Left ventricle myocardium inferior (tissue), 1 donor: ENCODE measurements at regions not wholly inside any gene's neighbourhood (a gene's known extent, or its start where the extent isn't known, plus 50 kb on each side); places are given as distances from the start of the nearest gene placed in this dataset.

ENCODE experiments used
- DNase-seq: peaks from one replicate; pipeline ENCODE4 v3.0.0-alpha.2; 2020
- H3K27ac ChIP-seq: fragments of 200-600 bp; replicated peaks from 2 replicates; pipeline ENCODE4 v1.8.0; 2021
- H3K27me3 ChIP-seq: fragments of 200-600 bp; 2 replicates; pipeline ENCODE4 v1.8.0; 2021; ENCODE audit warnings: low read depth
- H3K36me3 ChIP-seq: fragments of 200-600 bp; 2 replicates; pipeline ENCODE4 v1.8.0; 2021
- H3K4me1 ChIP-seq: fragments of 200-600 bp; 2 replicates; pipeline ENCODE4 v1.8.0; 2021
- H3K4me3 ChIP-seq: fragments of 200-600 bp; 2 replicates; pipeline ENCODE4 v1.8.0; 2021; ENCODE audit warnings: mild to moderate bottlenecking, moderate library complexity
- H3K9me3 ChIP-seq: fragments of 200-600 bp; replicated peaks from 2 replicates; pipeline ENCODE4 v1.8.0; 2021
- intact Hi-C: fragments of 100-400 bp; cut with micrococcal nuclease; formaldehyde crosslinking; loops from one replicate; pipeline ENCODE4 v1.11.0; 2022
- TF ChIP-seq, protein P1 (sequence below): fragments of 200-600 bp; IDR thresholded peaks from 2 replicates; pipeline ENCODE4 v1.8.0; 2021; ENCODE audit warnings: antibody characterized with exemption, mild to moderate bottlenecking, borderline replicate concordance
- donor health status: DM: no; HTN: yes; CAD: no; lungs with severe emphysema.

DNA sequence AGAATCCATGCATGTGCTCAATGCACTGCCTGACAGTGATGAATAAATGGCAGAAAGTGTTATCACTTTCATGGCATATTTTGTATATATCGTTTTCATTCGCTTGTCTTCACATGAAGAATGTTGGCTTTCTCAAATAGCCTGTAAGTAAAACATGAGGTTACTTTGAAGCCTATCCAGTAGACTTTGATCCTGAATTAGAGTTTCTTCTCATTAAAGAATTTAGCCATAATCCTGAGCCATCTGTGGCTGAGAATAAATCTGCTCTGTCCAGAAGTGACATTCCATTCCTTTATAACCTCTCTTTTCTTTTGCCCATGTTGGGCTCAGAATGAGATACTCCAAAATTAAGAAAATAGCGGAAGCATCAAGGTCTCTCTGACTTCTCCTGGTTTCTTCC, 1071.7 kb upstream of the TENM4 start:
- no peak for DNase-seq
- Histone ChIP-seq H3K27ac (no peak overlapping the region), H3K36me3 (no peaks in the 10 kb centered on the region), H3K4me3 (no peak overlapping the region), H3K4me1 (no peaks in the 10 kb centered on the region), H3K27me3 (no peaks in the 10 kb centered on the region), H3K9me3 (peaks cover 28% of the 10 kb centered on the region)
- TF ChIP-seq, protein P1, sequence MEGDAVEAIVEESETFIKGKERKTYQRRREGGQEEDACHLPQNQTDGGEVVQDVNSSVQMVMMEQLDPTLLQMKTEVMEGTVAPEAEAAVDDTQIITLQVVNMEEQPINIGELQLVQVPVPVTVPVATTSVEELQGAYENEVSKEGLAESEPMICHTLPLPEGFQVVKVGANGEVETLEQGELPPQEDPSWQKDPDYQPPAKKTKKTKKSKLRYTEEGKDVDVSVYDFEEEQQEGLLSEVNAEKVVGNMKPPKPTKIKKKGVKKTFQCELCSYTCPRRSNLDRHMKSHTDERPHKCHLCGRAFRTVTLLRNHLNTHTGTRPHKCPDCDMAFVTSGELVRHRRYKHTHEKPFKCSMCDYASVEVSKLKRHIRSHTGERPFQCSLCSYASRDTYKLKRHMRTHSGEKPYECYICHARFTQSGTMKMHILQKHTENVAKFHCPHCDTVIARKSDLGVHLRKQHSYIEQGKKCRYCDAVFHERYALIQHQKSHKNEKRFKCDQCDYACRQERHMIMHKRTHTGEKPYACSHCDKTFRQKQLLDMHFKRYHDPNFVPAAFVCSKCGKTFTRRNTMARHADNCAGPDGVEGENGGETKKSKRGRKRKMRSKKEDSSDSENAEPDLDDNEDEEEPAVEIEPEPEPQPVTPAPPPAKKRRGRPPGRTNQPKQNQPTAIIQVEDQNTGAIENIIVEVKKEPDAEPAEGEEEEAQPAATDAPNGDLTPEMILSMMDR: no peak
- intact Hi-C loops: no loop called here

DNA sequence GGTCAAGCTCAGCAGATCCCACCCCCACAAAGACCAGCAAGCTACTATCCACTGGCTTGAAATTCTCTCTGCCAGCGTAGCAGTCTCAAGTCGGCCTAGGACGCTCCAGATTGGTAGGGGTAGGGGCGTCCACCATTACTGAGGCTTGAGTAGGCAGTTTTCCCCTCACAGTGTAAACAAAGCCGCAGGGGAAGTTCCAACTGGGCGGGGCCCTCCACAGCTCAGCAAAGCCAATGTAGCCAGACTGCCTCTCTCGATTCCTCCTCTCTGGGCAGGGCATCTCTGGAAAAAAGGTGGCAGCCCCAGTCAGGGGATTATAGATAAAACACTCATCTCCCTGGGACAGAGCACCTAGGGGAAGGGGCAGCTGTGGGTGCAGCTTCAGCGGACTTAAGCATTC, 1064.9 kb upstream of the TENM4 start:
- Histone ChIP-seq H3K27ac (no peak overlapping the region), H3K4me3 (no peak overlapping the region), H3K9me3 (peaks cover 30% of the 10 kb centered on the region), H3K36me3 (no peaks in the 10 kb centered on the region), H3K4me1 (no peaks in the 10 kb centered on the region), H3K27me3 (no peaks in the 10 kb centered on the region)
- intact Hi-C loops: no loop called here
- TF ChIP-seq, protein P1: no peak
- DNase-seq: no peak

DNA sequence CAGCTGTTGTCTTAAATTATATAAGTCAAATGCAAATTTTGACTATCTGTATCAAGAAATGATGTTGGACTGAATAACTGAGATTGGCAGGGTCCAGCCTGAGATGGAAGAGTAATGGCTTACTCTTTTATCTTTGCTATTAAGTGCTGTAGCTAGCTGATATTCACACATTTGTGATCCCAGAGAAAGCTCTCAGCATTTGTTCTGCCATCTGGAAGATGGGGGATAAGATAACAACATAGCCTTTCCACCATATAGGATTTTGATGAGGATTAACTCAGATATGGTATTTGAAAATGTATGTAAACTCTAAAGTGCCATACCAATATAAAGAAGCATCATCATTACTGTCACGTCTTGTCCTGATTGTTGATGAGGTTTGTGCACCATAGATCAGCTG, 1063.2 kb upstream of the TENM4 start:
- H3K36me3 ChIP-seq: no peaks in the 10 kb centered on the region

DNA sequence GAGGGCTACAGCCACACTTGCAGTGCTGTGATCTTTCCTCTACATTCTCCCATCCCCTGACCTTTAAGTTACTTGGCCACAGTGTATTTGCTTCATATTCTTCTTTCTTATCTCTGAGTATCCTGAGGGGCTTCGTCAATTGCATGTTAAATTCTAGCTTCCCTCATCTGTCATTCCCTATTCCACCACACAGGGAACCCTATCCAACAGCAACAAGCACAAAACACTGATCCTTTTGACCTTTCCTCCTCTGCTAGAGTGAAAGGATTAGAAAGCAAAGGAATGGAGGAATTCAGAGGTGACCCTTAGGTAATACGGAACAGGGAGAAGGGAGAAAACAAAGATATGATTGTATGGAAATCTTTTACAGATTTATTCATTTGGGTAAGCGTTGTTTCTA, 1061.7 kb upstream of the TENM4 start:
- Histone ChIP-seq H3K4me1 (no peaks in the 10 kb centered on the region), H3K36me3 (no peaks in the 10 kb centered on the region), H3K9me3 (peaks cover 7% of the 10 kb centered on the region), H3K4me3 (no peak overlapping the region), H3K27ac (no peak overlapping the region), H3K27me3 (no peaks in the 10 kb centered on the region)
- intact Hi-C loops: no loop called here
- TF ChIP-seq, protein P1: no peak
- DNase-seq: no peak

More for the DNA sequence above, 1063.2 kb upstream of the TENM4 start:
- H3K4me1 ChIP-seq: no peaks in the 10 kb centered on the region
- no peak for DNase-seq
- TF ChIP-seq, protein P1: no peak
- H3K4me3 ChIP-seq: no peak overlapping the region
- peaks cover 16% of the 10 kb centered on the region for H3K9me3 ChIP-seq
- no peak overlapping the region for H3K27ac ChIP-seq
- no peaks in the 10 kb centered on the region for H3K27me3 ChIP-seq
- intact Hi-C loops: no loop called here

DNA sequence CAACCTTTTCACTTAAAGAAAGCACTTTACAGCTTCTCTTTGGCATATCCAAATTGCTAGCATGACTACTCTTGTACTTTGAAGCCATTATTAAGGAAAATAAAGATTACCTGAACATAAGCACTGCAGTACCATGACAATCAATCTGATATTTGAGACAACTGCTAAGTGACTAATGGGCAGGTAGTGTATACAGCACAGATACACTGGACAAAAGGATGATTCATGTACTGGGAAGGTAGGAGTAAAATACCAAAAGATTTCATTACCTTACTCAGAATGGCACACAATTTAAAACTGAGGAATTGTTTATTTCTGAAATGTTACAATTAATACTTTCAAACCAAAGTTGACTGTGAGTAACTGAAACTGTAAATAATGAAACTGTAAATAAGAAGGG, 1054.3 kb upstream of the TENM4 start:
- Histone ChIP-seq H3K9me3 (peaks cover 49% of the 10 kb centered on the region), H3K4me3 (no peak overlapping the region), H3K27me3 (no peaks in the 10 kb centered on the region), H3K27ac (no peak overlapping the region), H3K4me1 (no peaks in the 10 kb centered on the region), H3K36me3 (no peaks in the 10 kb centered on the region)
- TF ChIP-seq, protein P1: no peak
- no peak for DNase-seq
- intact Hi-C loops: no loop called here

DNA sequence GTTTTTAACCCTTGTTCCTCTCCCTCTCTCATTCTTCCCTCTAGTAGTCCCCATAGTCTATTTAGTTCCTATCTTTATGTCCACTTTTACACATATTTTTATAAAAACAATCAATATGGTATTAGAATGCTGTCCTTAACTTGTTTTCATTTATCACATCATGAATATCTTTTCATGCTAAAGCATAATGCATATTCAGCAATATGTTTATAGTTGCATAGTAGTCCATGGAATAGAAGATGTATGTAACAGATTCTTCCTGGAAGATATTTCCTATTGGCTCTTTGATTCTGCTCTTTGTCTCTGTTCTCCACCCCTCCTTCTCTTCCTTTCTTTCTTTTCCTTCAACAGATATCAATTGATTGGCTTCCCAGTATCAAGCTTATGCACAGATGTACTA, 1047.1 kb upstream of the TENM4 start:
- no peaks in the 10 kb centered on the region for H3K4me1 ChIP-seq
- no peaks in the 10 kb centered on the region for H3K27me3 ChIP-seq
- intact Hi-C loops: no loop called here
- no peak for DNase-seq
- no peak overlapping the region for H3K4me3 ChIP-seq
- H3K9me3 ChIP-seq: peaks cover 19% of the 10 kb centered on the region
- no peaks in the 10 kb centered on the region for H3K36me3 ChIP-seq
- no peak overlapping the region for H3K27ac ChIP-seq
- TF ChIP-seq, protein P1: no peak
